ENCODE measurements at regions not wholly inside any gene's neighbourhood (a gene's known extent, or its start where the extent isn't known, plus 50 kb on each side); places are given as distances from the start of the nearest gene placed in this dataset.

GRCh38 chr18:47735041-47735702 lies 195.3 kb downstream of the SMAD2 start:
- Histone ChIP-seq H3K4me3 (ENCODE audit: low read length) (no peak overlapping the region), H2BK120ac (ENCODE audit: low read depth, low read length) (no peak overlapping the region), H3K27me3 (ENCODE audit: insufficient read depth, low read length, poor library complexity) (no peaks in the 10 kb centered on the region), H3K4me1 (ENCODE audit: control insufficient read depth, low read depth, low read length) (no peaks in the 10 kb centered on the region), H3K56ac (ENCODE audit: low read length) (no peak overlapping the region), H3K9ac (ENCODE audit: low read length) (no peak overlapping the region), H3K27ac (ENCODE audit: low read depth, low read length) (no peak overlapping the region), H3K4me2 (ENCODE audit: low read length) (no peak overlapping the region), H4K8ac (ENCODE audit: low read depth, low read length) (no peak overlapping the region), H3K4ac (ENCODE audit: low read depth, low read length) (no peak overlapping the region), H3K23ac (ENCODE audit: low read length) (no peak overlapping the region), H3K79me2 (ENCODE audit: control insufficient read depth, insufficient read depth, low read length) (no peaks in the 10 kb centered on the region), H2AK5ac (ENCODE audit: low read length) (no peak overlapping the region), H3K79me1 (ENCODE audit: low read length) (no peaks in the 10 kb centered on the region), H3K36me3 (ENCODE audit: control insufficient read depth, insufficient read depth, low read length) (no peaks in the 10 kb centered on the region), H3K18ac (ENCODE audit: low read length) (no peak overlapping the region), H2BK5ac (ENCODE audit: low read length) (no peak overlapping the region), H4K5ac (ENCODE audit: low read length) (no peak overlapping the region), H2BK15ac (replicated peaks; ENCODE audit: low read depth) (no peak overlapping the region)
- DNase-seq = no peak
- WGBS (ENCODE audit: extremely low coverage, insufficient coverage, low lambda C conversion rate) = no CpG with 5 or more reads among the region's 8 CpGs

- no peak overlapping the region for H2BK5ac ChIP-seq (ENCODE audit: low read length)
- H2BK15ac ChIP-seq (replicated peaks; ENCODE audit: low read depth) = no peak overlapping the region
- no peak overlapping the region for H3K9ac ChIP-seq (ENCODE audit: low read length)
- no peak overlapping the region for H3K4me3 ChIP-seq (ENCODE audit: low read length)
- no peak overlapping the region for H3K4me2 ChIP-seq (ENCODE audit: low read length)
- no peak overlapping the region for H4K5ac ChIP-seq (ENCODE audit: low read length)
- no peak overlapping the region for H4K8ac ChIP-seq (ENCODE audit: low read depth, low read length)
- no peaks in the 10 kb centered on the region for H3K4me1 ChIP-seq (ENCODE audit: control insufficient read depth, low read depth, low read length)
- H3K56ac ChIP-seq (ENCODE audit: low read length) = no peak overlapping the region
- H2BK120ac ChIP-seq (ENCODE audit: low read depth, low read length) = no peak overlapping the region
- no peak overlapping the region for H3K27ac ChIP-seq (ENCODE audit: low read depth, low read length)
- no CpG with 5 or more reads among the region's 5 CpGs for WGBS (ENCODE audit: extremely low coverage, insufficient coverage, low lambda C conversion rate)
- H2AK5ac ChIP-seq (ENCODE audit: low read length) = no peak overlapping the region
- no peak overlapping the region for H3K23ac ChIP-seq (ENCODE audit: low read length)
- no peaks in the 10 kb centered on the region for H3K36me3 ChIP-seq (ENCODE audit: control insufficient read depth, insufficient read depth, low read length)
- H3K4ac ChIP-seq (ENCODE audit: low read depth, low read length) = no peak overlapping the region
- no peak for DNase-seq
- no peaks in the 10 kb centered on the region for H3K79me2 ChIP-seq (ENCODE audit: control insufficient read depth, insufficient read depth, low read length)
- no peak overlapping the region for H3K18ac ChIP-seq (ENCODE audit: low read length)
- no peaks in the 10 kb centered on the region for H3K79me1 ChIP-seq (ENCODE audit: low read length)
- H3K27me3 ChIP-seq (ENCODE audit: insufficient read depth, low read length, poor library complexity) = no peaks in the 10 kb centered on the region
These were observed 199.2 kb downstream of the SMAD2 start for GRCh38 chr18:47731276-47731675.

GRCh38 chr18:47730795-47731194 lies 199.7 kb downstream of the SMAD2 start:
- no peaks in the 10 kb centered on the region for H3K79me1 ChIP-seq (ENCODE audit: low read length)
- WGBS (ENCODE audit: extremely low coverage, insufficient coverage, low lambda C conversion rate) = no CpG with 5 or more reads among the region's 5 CpGs
- H3K36me3 ChIP-seq (ENCODE audit: control insufficient read depth, insufficient read depth, low read length) = no peaks in the 10 kb centered on the region
- H3K56ac ChIP-seq (ENCODE audit: low read length) = no peak overlapping the region
- peak; percentile 23 for DNase-seq
- no peak overlapping the region for H3K18ac ChIP-seq (ENCODE audit: low read length)
- no peak overlapping the region for H3K27ac ChIP-seq (ENCODE audit: low read depth, low read length)
- H2BK5ac ChIP-seq (ENCODE audit: low read length) = no peak overlapping the region
- no peak overlapping the region for H4K8ac ChIP-seq (ENCODE audit: low read depth, low read length)
- H2BK15ac ChIP-seq (replicated peaks; ENCODE audit: low read depth) = no peak overlapping the region
- no peak overlapping the region for H3K4me3 ChIP-seq (ENCODE audit: low read length)
- H4K5ac ChIP-seq (ENCODE audit: low read length) = no peak overlapping the region
- H3K4me1 ChIP-seq (ENCODE audit: control insufficient read depth, low read depth, low read length) = no peaks in the 10 kb centered on the region
- no peaks in the 10 kb centered on the region for H3K27me3 ChIP-seq (ENCODE audit: insufficient read depth, low read length, poor library complexity)
- H3K23ac ChIP-seq (ENCODE audit: low read length) = no peak overlapping the region
- H3K9ac ChIP-seq (ENCODE audit: low read length) = no peak overlapping the region
- H3K79me2 ChIP-seq (ENCODE audit: control insufficient read depth, insufficient read depth, low read length) = no peaks in the 10 kb centered on the region
- H3K4ac ChIP-seq (ENCODE audit: low read depth, low read length) = no peak overlapping the region
- no peak overlapping the region for H3K4me2 ChIP-seq (ENCODE audit: low read length)
- no peak overlapping the region for H2AK5ac ChIP-seq (ENCODE audit: low read length)
- no peak overlapping the region for H2BK120ac ChIP-seq (ENCODE audit: low read depth, low read length)

GRCh38 chr18:47729356-47729755 lies 201.1 kb downstream of the SMAD2 start:
- H3K79me1 ChIP-seq (ENCODE audit: low read length) = no peaks in the 10 kb centered on the region
- no peak overlapping the region for H3K4ac ChIP-seq (ENCODE audit: low read depth, low read length)
- H3K36me3 ChIP-seq (ENCODE audit: control insufficient read depth, insufficient read depth, low read length) = no peaks in the 10 kb centered on the region
- H3K9ac ChIP-seq (ENCODE audit: low read length) = no peak overlapping the region
- H3K56ac ChIP-seq (ENCODE audit: low read length) = no peak overlapping the region
- H4K5ac ChIP-seq (ENCODE audit: low read length) = no peak overlapping the region
- H3K27me3 ChIP-seq (ENCODE audit: insufficient read depth, low read length, poor library complexity) = no peaks in the 10 kb centered on the region
- no peaks in the 10 kb centered on the region for H3K4me1 ChIP-seq (ENCODE audit: control insufficient read depth, low read depth, low read length)
- no peaks in the 10 kb centered on the region for H3K79me2 ChIP-seq (ENCODE audit: control insufficient read depth, insufficient read depth, low read length)
- no peak overlapping the region for H3K4me3 ChIP-seq (ENCODE audit: low read length)
- H2BK15ac ChIP-seq (replicated peaks; ENCODE audit: low read depth) = no peak overlapping the region
- H3K27ac ChIP-seq (ENCODE audit: low read depth, low read length) = no peak overlapping the region
- no peak overlapping the region for H2AK5ac ChIP-seq (ENCODE audit: low read length)
- no peak overlapping the region for H2BK5ac ChIP-seq (ENCODE audit: low read length)
- H3K23ac ChIP-seq (ENCODE audit: low read length) = no peak overlapping the region
- DNase-seq = no peak
- no peak overlapping the region for H3K4me2 ChIP-seq (ENCODE audit: low read length)
- H4K8ac ChIP-seq (ENCODE audit: low read depth, low read length) = no peak overlapping the region
- H2BK120ac ChIP-seq (ENCODE audit: low read depth, low read length) = no peak overlapping the region
- no CpG with 5 or more reads among the region's 6 CpGs for WGBS (ENCODE audit: extremely low coverage, insufficient coverage, low lambda C conversion rate)
- no peak overlapping the region for H3K18ac ChIP-seq (ENCODE audit: low read length)

GRCh38 chr18:47728921-47729320 lies 201.5 kb downstream of the SMAD2 start:
- no peak overlapping the region for H3K4ac ChIP-seq (ENCODE audit: low read depth, low read length)

GRCh38 chr18:47727409-47727808 lies 203.1 kb downstream of the SMAD2 start:
- H4K8ac ChIP-seq (ENCODE audit: low read depth, low read length) = no peak overlapping the region
- H3K4me2 ChIP-seq (ENCODE audit: low read length) = no peak overlapping the region
- no peak overlapping the region for H2BK120ac ChIP-seq (ENCODE audit: low read depth, low read length)
- H3K23ac ChIP-seq (ENCODE audit: low read length) = no peak overlapping the region
- no peaks in the 10 kb centered on the region for H3K27me3 ChIP-seq (ENCODE audit: insufficient read depth, low read length, poor library complexity)
- H2AK5ac ChIP-seq (ENCODE audit: low read length) = no peak overlapping the region
- H3K9ac ChIP-seq (ENCODE audit: low read length) = no peak overlapping the region
- no peak overlapping the region for H3K18ac ChIP-seq (ENCODE audit: low read length)
- H3K4me1 ChIP-seq (ENCODE audit: control insufficient read depth, low read depth, low read length) = no peaks in the 10 kb centered on the region
- no peak overlapping the region for H3K56ac ChIP-seq (ENCODE audit: low read length)
- H2BK5ac ChIP-seq (ENCODE audit: low read length) = no peak overlapping the region
- no peak overlapping the region for H3K4ac ChIP-seq (ENCODE audit: low read depth, low read length)
- H2BK15ac ChIP-seq (replicated peaks; ENCODE audit: low read depth) = no peak overlapping the region
- no peak overlapping the region for H3K27ac ChIP-seq (ENCODE audit: low read depth, low read length)
- H3K79me1 ChIP-seq (ENCODE audit: low read length) = no peaks in the 10 kb centered on the region
- H3K36me3 ChIP-seq (ENCODE audit: control insufficient read depth, insufficient read depth, low read length) = no peaks in the 10 kb centered on the region
- no peak for DNase-seq
- H4K5ac ChIP-seq (ENCODE audit: low read length) = no peak overlapping the region
- H3K79me2 ChIP-seq (ENCODE audit: control insufficient read depth, insufficient read depth, low read length) = no peaks in the 10 kb centered on the region
- H3K4me3 ChIP-seq (ENCODE audit: low read length) = no peak overlapping the region
- WGBS (ENCODE audit: extremely low coverage, insufficient coverage, low lambda C conversion rate) = no CpG with 5 or more reads among the region's 5 CpGs

More at GRCh38 chr18:47728921-47729320, 201.5 kb downstream of the SMAD2 start:
- Histone ChIP-seq H3K27me3 (ENCODE audit: insufficient read depth, low read length, poor library complexity) (no peaks in the 10 kb centered on the region), H2BK15ac (replicated peaks; ENCODE audit: low read depth) (no peak overlapping the region), H2BK120ac (ENCODE audit: low read depth, low read length) (no peak overlapping the region), H3K23ac (ENCODE audit: low read length) (no peak overlapping the region), H4K8ac (ENCODE audit: low read depth, low read length) (no peak overlapping the region), H2AK5ac (ENCODE audit: low read length) (no peak overlapping the region), H3K56ac (ENCODE audit: low read length) (no peak overlapping the region), H3K4me2 (ENCODE audit: low read length) (no peak overlapping the region), H4K5ac (ENCODE audit: low read length) (no peak overlapping the region), H3K9ac (ENCODE audit: low read length) (no peak overlapping the region), H3K36me3 (ENCODE audit: control insufficient read depth, insufficient read depth, low read length) (no peaks in the 10 kb centered on the region), H3K79me1 (ENCODE audit: low read length) (no peaks in the 10 kb centered on the region), H3K4me1 (ENCODE audit: control insufficient read depth, low read depth, low read length) (no peaks in the 10 kb centered on the region), H2BK5ac (ENCODE audit: low read length) (no peak overlapping the region), H3K79me2 (ENCODE audit: control insufficient read depth, insufficient read depth, low read length) (no peaks in the 10 kb centered on the region), H3K27ac (ENCODE audit: low read depth, low read length) (no peak overlapping the region), H3K18ac (ENCODE audit: low read length) (no peak overlapping the region), H3K4me3 (ENCODE audit: low read length) (no peak overlapping the region)
- WGBS (ENCODE audit: extremely low coverage, insufficient coverage, low lambda C conversion rate) = no CpG with 5 or more reads among the region's 2 CpGs
- no peak for DNase-seq

Data from mesendoderm (in vitro differentiated cells).